Ishikawa (cell line): ENCODE measurements at regions not wholly inside any gene's neighbourhood (a gene's known extent, or its start where the extent isn't known, plus 50 kb on each side); places are given as distances from the start of the nearest gene placed in this dataset.

ENCODE experiments used
- CEBPB ChIP-seq: IDR thresholded peaks from 2 replicates; pipeline ENCODE4 v1.6.1; 2012
- CREB1 ChIP-seq: IDR thresholded peaks from 2 replicates; pipeline ENCODE4 v1.6.1; 2012; ENCODE audit warnings: low read depth
- EGR1 ChIP-seq: IDR thresholded peaks from 2 replicates; pipeline ENCODE4 v1.6.1; 2012
- EP300 ChIP-seq: IDR thresholded peaks from 2 replicates; pipeline ENCODE4 v1.6.1; 2012; ENCODE audit warnings: borderline replicate concordance
- FOXM1 ChIP-seq: IDR thresholded peaks from 2 replicates; pipeline ENCODE4 v1.6.1; 2012; ENCODE audit warnings: low read depth, borderline replicate concordance
- MAX ChIP-seq: IDR thresholded peaks from 2 replicates; pipeline ENCODE4 v1.6.1; 2012
- NFIC ChIP-seq: IDR thresholded peaks from 2 replicates; pipeline ENCODE4 v1.6.1; 2012
- RAD21 ChIP-seq: IDR thresholded peaks from 2 replicates; pipeline ENCODE4 v1.6.1; 2012; ENCODE audit warnings: low read depth
- TAF1 ChIP-seq: IDR thresholded peaks from 2 replicates; pipeline ENCODE4 v1.6.1; 2012; ENCODE audit warnings: low read depth, mild to moderate bottlenecking
- TCF12 ChIP-seq: IDR thresholded peaks from 2 replicates; pipeline ENCODE4 v1.6.1; 2012; ENCODE audit warnings: low read depth
- TEAD4 ChIP-seq: IDR thresholded peaks from 2 replicates; pipeline ENCODE4 v1.6.1; 2012
- USF1 ChIP-seq: IDR thresholded peaks from 2 replicates; pipeline ENCODE4 v1.6.1; 2012
- YY1 ChIP-seq: IDR thresholded peaks from 2 replicates; pipeline ENCODE4 v1.6.1; 2012; ENCODE audit warnings: low read depth
- ZBTB7A ChIP-seq: IDR thresholded peaks from 2 replicates; pipeline ENCODE4 v1.6.1; 2012; ENCODE audit warnings: low read depth
- TF ChIP-seq, protein P1 (sequence below): IDR thresholded peaks from 2 replicates; pipeline ENCODE4 v1.6.1; 2012; ENCODE audit warnings: low read depth, mild to moderate bottlenecking

- TF ChIP-seq ZBTB7A: no peak
- no peak for TF ChIP-seq CEBPB
- no peak for TF ChIP-seq EGR1
Observed at GRCh38 chr5:99070822-99071221, 142.0 kb upstream of the CHD1 start.

DNA sequence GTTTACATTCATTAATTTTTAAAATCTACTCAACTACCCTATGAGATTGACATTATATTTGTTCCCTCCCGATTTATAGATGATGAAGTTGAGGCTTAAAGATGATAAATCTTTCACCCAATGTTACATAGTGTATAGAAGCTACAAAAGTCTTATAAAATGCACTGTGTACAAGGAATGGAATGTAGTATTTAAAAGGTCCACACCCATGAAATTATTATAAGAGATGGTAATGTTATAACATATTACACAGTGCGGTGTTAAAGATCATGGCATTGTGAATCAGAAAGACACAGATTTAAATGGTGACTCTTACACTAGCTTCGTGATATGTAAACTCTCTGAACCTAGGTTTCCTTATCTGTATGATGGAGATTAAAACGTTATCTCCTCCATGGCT is 141.6 kb upstream of the CHD1 start:
- TF ChIP-seq EGR1 (no peak), TCF12 (no peak)

DNA sequence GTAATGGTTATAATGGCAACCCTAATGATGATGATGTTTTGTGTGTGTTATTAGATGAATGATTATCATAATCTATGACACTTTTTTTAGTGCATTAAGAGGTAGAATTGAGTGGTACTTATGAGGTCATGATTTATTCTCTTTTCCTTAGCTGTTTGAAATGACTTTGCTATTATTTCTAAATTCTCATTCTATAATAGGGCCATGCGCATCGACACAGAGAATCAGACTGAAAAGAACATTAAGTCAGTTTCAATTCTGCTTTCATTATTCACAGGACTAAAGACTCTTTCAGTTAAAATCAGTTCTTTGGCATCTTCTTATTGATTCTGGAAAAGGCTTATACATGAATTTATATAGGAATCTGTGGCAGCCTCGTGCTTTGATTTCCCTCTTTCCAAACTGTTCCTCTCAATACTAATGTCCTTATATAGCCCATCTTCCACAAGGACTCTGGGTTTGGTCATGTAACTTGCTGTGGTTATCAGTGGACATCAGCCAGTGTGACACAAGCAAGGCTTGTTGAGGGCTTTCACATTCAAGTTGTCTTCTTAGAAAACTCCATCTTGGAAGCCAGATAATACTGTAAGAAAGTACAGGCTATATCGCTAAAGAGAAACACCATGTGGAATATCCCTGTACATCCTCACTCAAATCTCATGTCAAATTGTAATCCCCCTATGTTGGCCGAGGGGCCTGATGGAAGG is 140.3 kb upstream of the CHD1 start:
- TF ChIP-seq USF1 (no peak), TAF1 (no peak), CEBPB (no peak), ZBTB7A (no peak), YY1 (no peak), NFIC (no peak), MAX (no peak), EGR1 (no peak), TCF12 (no peak), EP300 (no peak), TEAD4 (no peak), RAD21 (no peak), FOXM1 (no peak), CREB1 (no peak)
- TF ChIP-seq, protein P1, sequence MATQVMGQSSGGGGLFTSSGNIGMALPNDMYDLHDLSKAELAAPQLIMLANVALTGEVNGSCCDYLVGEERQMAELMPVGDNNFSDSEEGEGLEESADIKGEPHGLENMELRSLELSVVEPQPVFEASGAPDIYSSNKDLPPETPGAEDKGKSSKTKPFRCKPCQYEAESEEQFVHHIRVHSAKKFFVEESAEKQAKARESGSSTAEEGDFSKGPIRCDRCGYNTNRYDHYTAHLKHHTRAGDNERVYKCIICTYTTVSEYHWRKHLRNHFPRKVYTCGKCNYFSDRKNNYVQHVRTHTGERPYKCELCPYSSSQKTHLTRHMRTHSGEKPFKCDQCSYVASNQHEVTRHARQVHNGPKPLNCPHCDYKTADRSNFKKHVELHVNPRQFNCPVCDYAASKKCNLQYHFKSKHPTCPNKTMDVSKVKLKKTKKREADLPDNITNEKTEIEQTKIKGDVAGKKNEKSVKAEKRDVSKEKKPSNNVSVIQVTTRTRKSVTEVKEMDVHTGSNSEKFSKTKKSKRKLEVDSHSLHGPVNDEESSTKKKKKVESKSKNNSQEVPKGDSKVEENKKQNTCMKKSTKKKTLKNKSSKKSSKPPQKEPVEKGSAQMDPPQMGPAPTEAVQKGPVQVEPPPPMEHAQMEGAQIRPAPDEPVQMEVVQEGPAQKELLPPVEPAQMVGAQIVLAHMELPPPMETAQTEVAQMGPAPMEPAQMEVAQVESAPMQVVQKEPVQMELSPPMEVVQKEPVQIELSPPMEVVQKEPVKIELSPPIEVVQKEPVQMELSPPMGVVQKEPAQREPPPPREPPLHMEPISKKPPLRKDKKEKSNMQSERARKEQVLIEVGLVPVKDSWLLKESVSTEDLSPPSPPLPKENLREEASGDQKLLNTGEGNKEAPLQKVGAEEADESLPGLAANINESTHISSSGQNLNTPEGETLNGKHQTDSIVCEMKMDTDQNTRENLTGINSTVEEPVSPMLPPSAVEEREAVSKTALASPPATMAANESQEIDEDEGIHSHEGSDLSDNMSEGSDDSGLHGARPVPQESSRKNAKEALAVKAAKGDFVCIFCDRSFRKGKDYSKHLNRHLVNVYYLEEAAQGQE: no peak

GRCh38 chr5:99063737-99064136 is 134.9 kb upstream of the CHD1 start:
- TF ChIP-seq, protein P1: no peak
- TF ChIP-seq YY1: no peak
- no peak for TF ChIP-seq CEBPB
- no peak for TF ChIP-seq ZBTB7A
- no peak for TF ChIP-seq TCF12
- no peak for TF ChIP-seq TEAD4
- no peak for TF ChIP-seq EP300
- TF ChIP-seq EGR1: no peak
- TF ChIP-seq RAD21: no peak
- TF ChIP-seq USF1: no peak
- no peak for TF ChIP-seq MAX
- TF ChIP-seq FOXM1: no peak
- no peak for TF ChIP-seq TAF1
- no peak for TF ChIP-seq NFIC
- TF ChIP-seq CREB1: no peak

- TF ChIP-seq YY1 (no peak), FOXM1 (no peak), EGR1 (no peak), TCF12 (no peak)
- TF ChIP-seq, protein P1: no peak
Observed at GRCh38 chr5:99061711-99062110, 132.9 kb upstream of the CHD1 start.
